HG03095 (cell line): ENCODE measurements at regions not wholly inside any gene's neighbourhood (a gene's known extent, or its start where the extent isn't known, plus 50 kb on each side); places are given as distances from the start of the nearest gene placed in this dataset.
A peak's percentile ranks its signal among the peaks of the same experiment; 100 is the strongest.

ENCODE experiments used
- ATAC-seq: cut with Tn5 transposase; IDR thresholded peaks from one replicate; pipeline ENCODE4 v1.9.1; 2021; ENCODE audit warnings: moderate library complexity; ENCODE audit not compliant: unreplicated experiment

DNA sequence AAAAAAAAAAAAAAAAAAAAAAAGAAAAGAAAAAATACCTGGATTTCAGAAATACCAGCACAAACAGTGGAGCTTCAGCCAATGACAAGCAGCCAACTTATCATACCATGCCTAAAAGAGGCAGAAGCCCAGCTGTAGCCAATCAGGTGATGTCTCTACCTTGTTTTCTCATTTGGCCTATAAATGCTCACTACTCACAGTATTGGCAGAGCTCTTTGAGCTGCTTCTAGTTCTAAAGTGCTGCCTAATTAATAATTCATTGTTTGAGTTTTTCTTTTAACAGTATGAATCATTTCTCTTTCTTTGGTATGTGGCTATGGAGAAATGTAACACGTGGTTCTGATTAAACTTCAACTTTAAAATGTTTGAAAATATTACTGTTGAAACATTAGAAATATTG is 188.8 kb upstream of the TECRL start:
- ATAC-seq: no peak

DNA sequence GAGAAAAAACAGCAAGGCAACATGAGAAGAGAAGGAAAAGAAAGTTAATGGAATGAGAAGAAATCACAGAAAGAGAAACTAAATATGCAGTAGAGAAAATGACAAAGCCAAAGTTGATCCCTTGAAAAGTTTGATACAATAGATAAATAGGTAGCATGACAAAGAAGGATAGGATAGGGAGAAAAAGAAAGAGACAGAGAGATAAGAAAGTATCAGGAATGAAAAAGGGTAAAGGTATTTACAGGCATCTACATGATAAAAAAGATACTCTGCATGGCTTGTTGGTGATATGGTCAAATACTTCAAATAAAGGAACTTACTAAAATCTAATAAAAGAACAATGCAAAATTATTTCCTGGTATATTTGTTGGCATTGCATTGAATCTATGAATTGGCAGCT is 185.5 kb upstream of the TECRL start:
- ATAC-seq: no peak

DNA sequence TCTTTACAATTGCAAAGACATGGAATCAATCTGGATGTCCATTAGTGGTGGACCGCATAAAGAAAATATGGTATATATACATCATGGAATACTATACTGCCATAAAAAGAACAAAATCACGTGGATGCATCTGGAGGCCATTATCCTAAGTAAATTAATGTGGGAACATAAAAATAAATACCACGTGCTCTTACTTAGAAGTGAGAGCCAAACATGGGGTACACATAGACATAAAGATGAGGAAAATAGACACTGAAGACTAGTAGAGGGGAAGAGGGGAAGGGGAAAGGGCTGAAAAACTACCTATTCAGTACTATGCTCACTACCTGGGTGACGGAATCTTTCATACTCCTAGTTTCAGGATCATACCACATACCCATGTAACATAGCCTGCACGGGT is 179.3 kb upstream of the TECRL start:
- ATAC-seq: no peak

- ATAC-seq: no peak
Measured at GRCh38 chr4:64584981-64585557, 175.8 kb upstream of the TECRL start.

DNA sequence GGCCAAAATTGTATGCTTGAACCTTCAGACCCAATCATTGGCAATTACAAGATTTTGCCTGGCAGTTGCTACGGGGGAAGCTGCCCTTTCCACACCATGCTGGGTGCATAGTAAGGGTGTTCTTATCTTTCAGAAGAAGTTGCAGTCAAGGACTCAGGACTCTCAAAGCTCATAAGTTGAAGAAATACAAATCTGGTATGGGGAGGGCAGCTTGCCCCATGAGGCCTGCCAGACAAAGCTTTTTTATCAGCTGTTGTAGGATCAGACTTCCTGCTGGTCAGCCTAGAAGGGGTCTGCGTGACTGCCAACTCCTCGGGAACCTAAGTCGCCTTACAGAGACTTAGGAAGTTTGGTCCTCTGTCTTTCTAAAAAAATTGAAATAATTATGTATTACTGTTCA is 174.9 kb upstream of the TECRL start:
- ATAC-seq: no peak

GRCh38 chr4:64582492-64582891 is 173.2 kb upstream of the TECRL start:
- ATAC-seq: no peak

GRCh38 chr4:64581422-64581821 is 172.2 kb upstream of the TECRL start:
- ATAC-seq: no peak

- no peak for ATAC-seq
Measured at GRCh38 chr4:64564126-64564525, 154.9 kb upstream of the TECRL start.

GRCh38 chr4:64559571-64559970 is 150.3 kb upstream of the TECRL start:
- no peak for ATAC-seq

DNA sequence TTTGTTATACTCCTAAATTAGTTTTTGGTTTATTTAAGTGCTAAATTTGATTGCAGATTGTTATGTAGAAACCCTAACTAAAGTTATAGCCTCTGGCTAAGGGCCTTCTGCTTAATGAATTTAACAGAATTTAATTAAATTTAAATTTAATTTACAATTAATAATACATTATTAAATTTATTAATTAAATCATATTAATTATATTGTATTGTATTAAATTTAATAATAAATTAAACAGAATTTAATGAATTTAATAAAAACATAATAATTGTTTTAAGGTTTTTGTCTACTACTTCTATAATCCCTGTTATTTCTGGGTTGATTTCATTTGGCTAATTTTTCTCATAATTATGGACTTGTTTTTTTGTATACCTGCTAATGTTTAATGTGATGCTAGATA is 141.9 kb upstream of the TECRL start:
- no peak for ATAC-seq

DNA sequence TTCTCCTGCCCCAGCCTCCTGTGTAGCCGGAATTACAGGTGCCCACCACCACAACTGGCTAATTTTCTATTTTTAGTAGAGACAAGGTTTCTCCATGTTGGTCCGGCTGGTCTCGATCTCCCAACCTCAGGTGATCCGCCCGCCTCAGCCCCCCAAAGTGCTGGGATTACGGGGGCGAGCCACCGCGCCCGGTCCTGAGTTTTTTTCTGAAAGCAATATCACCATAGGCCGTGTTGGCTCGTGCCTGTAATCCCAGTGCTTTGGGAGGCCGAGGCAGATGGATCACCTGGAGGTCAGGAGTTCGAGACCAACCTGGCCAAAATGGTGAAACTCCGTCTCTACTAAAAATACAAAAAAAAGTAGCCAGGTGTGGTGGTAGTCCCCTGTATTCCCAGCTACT is 136.3 kb upstream of the TECRL start:
- no peak for ATAC-seq

DNA sequence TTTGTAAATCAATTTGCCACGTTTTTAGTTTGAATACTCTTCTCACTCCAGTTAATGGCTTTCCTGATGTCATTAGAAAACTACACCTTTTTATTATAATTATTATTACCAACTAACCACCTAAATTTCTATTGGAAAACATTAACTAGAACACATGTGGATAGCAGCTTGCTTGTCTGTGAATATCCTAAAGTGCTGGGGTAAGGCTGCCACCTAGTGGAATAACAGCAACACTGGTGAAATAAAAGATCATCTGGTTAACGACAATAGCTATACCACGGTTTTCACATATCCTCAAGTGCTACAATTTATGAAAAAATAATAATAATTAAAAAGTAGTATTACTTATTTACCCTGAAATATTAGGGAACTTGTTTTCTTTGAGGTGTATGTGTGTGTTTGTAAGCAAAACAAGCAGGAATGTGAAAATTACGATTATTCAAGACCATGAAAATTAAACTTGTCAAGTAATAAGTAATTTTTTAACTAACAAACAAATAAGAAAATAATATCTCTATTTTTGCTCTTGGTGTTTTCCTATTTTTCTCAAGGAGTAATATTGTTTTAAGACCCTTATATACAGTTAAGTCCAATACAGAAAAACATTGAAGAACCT is 130.1 kb upstream of the TECRL start:
- ATAC-seq: peak; percentile 97

GRCh38 chr4:64538219-64538618 is 129.0 kb upstream of the TECRL start:
- ATAC-seq: no peak

DNA sequence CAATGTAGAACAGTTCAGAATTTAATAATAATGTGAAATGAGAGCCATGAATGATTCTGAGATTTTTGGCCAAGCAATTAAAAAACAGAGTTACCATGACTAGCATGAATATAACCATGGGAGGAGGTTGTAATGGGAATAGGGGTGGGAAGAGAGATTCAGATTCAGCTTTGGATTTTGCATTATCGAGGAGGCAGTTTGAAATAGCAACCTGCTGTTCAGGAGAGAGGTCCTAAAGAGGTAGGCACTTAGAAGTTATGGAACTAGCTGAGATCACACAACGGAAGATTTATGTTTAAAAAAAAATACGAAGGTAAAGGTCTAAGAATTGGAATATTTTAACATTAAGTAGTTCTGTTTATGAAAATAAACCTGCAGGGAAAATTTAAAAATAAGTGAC is 124.4 kb upstream of the TECRL start:
- no peak for ATAC-seq

DNA sequence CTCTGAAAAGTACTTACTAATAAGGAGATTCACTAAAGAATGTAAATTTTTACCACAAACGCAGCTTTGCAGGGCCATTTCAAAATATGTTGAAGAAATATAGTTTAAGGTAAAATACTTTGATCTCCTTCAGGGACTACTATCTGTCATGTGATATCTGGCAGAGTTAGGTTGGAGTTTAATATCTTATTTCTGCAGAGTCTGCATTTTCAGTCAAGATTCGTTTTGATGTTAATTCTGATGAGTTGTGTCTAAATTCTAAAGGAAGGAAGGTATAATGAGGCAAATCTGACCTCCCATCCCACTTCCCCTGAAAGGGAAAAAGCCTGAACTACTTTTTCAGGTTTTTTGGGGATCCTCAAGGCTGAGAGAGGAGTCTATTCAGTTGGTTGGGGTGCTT is 123.9 kb upstream of the TECRL start:
- ATAC-seq: no peak

- ATAC-seq: no peak
Measured at GRCh38 chr4:64520421-64520820, 111.2 kb upstream of the TECRL start.

GRCh38 chr4:64518600-64518999 is 109.3 kb upstream of the TECRL start:
- ATAC-seq: no peak

GRCh38 chr4:64516176-64516575 is 106.9 kb upstream of the TECRL start:
- ATAC-seq: no peak

DNA sequence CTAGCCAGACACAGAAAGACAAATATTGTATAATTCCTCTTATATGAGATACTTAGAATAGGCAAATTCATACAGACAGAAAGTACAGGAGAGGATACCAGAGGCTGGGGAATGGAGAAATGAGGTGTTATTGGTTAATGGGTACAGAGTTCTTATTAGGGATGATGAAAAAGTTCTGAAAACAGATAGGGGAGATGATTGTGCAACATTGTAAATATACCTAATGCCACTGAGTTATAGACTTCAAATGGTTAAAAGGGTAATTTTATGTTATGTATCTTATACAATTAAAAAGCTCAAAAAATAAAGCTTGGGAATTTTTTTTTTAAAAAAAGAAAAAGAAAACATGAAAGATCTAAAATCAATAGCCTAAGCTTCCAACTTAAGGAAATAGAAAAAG is 98.8 kb upstream of the TECRL start:
- no peak for ATAC-seq

- no peak for ATAC-seq
Measured at GRCh38 chr4:64503945-64504675, 94.9 kb upstream of the TECRL start.

DNA sequence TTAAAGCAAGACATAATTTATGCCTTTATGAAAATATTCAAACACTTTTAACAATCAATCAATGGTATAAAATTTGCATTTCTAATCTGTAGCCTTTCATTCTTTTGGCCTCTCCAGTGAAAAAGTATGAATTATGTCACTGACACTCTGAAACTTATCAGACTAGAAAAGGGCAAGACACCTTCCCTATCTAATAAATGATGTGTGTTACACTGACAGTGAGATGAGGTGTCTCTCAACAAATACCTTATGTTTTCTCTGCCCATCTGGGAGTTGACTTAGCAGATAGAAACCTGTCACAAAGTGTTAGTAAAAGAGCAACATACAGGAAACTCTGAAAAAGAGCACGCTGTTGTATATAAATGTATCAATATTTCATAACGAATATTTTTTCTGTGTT is 94.2 kb upstream of the TECRL start:
- ATAC-seq: no peak

DNA sequence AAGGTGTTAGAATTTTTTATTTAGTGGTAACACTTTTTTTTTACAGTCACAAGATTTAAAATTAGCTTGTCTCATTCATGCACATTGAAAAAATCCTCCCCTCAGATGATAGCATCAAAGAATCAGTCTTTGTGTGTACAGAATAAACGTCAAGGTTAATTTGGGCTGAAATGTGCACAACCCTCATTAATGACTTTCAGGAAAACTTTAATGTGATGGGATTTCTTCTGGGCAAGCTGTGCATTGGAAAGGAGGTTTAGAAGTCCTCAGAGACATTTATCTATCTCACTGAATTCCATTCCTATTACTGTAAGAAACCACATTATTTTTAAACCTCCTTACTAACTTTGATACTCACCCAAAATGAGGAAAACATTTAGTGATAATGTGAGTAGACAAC is 88.2 kb upstream of the TECRL start:
- no peak for ATAC-seq

GRCh38 chr4:64495946-64496345 is 86.7 kb upstream of the TECRL start:
- no peak for ATAC-seq
